ENCODE measurements at regions not wholly inside any gene's neighbourhood (a gene's known extent, or its start where the extent isn't known, plus 50 kb on each side); places are given as distances from the start of the nearest gene placed in this dataset.

GRCh38 chr13:89932902-89933301 lies 1414.6 kb upstream of the MIR17HG start:
- no peak for DNase-seq (ENCODE audit: low read depth in 4 of 4, low spot score in 1 of 4)

- no peak for DNase-seq (ENCODE audit: low read depth in 4 of 4, low spot score in 1 of 4)
Measured at GRCh38 chr13:89936256-89936655, 1411.2 kb upstream of the MIR17HG start.

- DNase-seq (ENCODE audit: low read depth in 4 of 4, low spot score in 1 of 4): no peak
Measured at GRCh38 chr13:89937420-89937819, 1410.1 kb upstream of the MIR17HG start.

GRCh38 chr13:89940383-89940782 lies 1407.1 kb upstream of the MIR17HG start:
- no peak for DNase-seq (ENCODE audit: low read depth in 4 of 4, low spot score in 1 of 4)

- DNase-seq (ENCODE audit: low read depth in 4 of 4, low spot score in 1 of 4): no peak
Measured at GRCh38 chr13:89943139-89943538, 1404.3 kb upstream of the MIR17HG start.

- no peak for DNase-seq (ENCODE audit: low read depth in 4 of 4, low spot score in 1 of 4)
Measured at GRCh38 chr13:89950225-89950624, 1397.3 kb upstream of the MIR17HG start.

- no peak for DNase-seq (ENCODE audit: low read depth in 4 of 4, low spot score in 1 of 4)
Measured at GRCh38 chr13:89951341-89951740, 1396.1 kb upstream of the MIR17HG start.

- no peak for DNase-seq (ENCODE audit: low read depth in 4 of 4, low spot score in 1 of 4)
Measured at GRCh38 chr13:89953581-89953980, 1393.9 kb upstream of the MIR17HG start.

GRCh38 chr13:89955773-89956172 lies 1391.7 kb upstream of the MIR17HG start:
- no peak for DNase-seq (ENCODE audit: low read depth in 4 of 4, low spot score in 1 of 4)

GRCh38 chr13:89959074-89959473 lies 1388.4 kb upstream of the MIR17HG start:
- no peak for DNase-seq (ENCODE audit: low read depth in 4 of 4, low spot score in 1 of 4)

GRCh38 chr13:89965252-89965651 lies 1382.2 kb upstream of the MIR17HG start:
- no peak for DNase-seq (ENCODE audit: low read depth in 4 of 4, low spot score in 1 of 4)

GRCh38 chr13:89966524-89966923 lies 1381.0 kb upstream of the MIR17HG start:
- DNase-seq (ENCODE audit: low read depth in 4 of 4, low spot score in 1 of 4): no peak

- no peak for DNase-seq (ENCODE audit: low read depth in 4 of 4, low spot score in 1 of 4)
Measured at GRCh38 chr13:89967701-89968100, 1379.8 kb upstream of the MIR17HG start.

GRCh38 chr13:89968470-89968869 lies 1379.0 kb upstream of the MIR17HG start:
- DNase-seq (ENCODE audit: low read depth in 4 of 4, low spot score in 1 of 4): no peak

GRCh38 chr13:89970353-89970709 lies 1377.2 kb upstream of the MIR17HG start:
- DNase-seq (ENCODE audit: low read depth in 4 of 4, low spot score in 1 of 4): no peak

GRCh38 chr13:89977203-89977602 lies 1370.3 kb upstream of the MIR17HG start:
- DNase-seq (ENCODE audit: low read depth in 4 of 4, low spot score in 1 of 4): no peak

GRCh38 chr13:89980896-89981295 lies 1366.6 kb upstream of the MIR17HG start:
- DNase-seq (ENCODE audit: low read depth in 4 of 4, low spot score in 1 of 4): no peak

- DNase-seq (ENCODE audit: low read depth in 4 of 4, low spot score in 1 of 4): no peak
Measured at GRCh38 chr13:89982407-89983095, 1364.9 kb upstream of the MIR17HG start.

GRCh38 chr13:89988206-89988605 lies 1359.3 kb upstream of the MIR17HG start:
- DNase-seq (ENCODE audit: low read depth in 4 of 4, low spot score in 1 of 4): no peak

- no peak for DNase-seq (ENCODE audit: low read depth in 4 of 4, low spot score in 1 of 4)
Measured at GRCh38 chr13:90003566-90003965, 1343.9 kb upstream of the MIR17HG start.

- no peak for DNase-seq (ENCODE audit: low read depth in 4 of 4, low spot score in 1 of 4)
Measured at GRCh38 chr13:90008707-90009149, 1338.8 kb upstream of the MIR17HG start.

- DNase-seq (ENCODE audit: low read depth in 4 of 4, low spot score in 1 of 4): no peak
Measured at GRCh38 chr13:90014038-90014437, 1333.4 kb upstream of the MIR17HG start.
